Hindlimb muscle (tissue), 1 donor: ENCODE measurements at regions not wholly inside any gene's neighbourhood (a gene's known extent, or its start where the extent isn't known, plus 50 kb on each side); places are given as distances from the start of the nearest gene placed in this dataset.

Experiments used
- DNase-seq: peaks from one replicate; pipeline ENCODE4 v3.0.0-alpha.2; 2013

DNA sequence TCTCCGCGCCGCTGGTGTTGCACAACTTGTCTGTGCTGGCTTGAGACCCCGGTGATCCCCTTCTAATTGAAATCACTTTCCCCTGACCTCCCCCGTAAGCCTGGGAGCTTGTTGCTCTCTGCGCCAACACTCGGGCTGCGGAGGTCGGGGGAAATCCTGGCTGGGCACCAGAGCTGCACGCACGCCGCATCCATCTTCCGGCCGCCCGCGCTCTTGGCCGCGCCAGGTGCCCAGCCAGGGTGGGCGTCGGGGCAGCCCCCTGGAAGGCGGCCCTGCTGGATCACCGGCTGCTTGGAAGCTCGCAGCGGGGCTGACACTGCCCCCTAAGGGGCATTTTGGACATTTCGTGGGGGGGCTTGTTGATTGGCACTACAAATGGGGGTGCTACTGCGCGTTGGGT lies 280.3 kb upstream of the SKOR2 start:
- DNase-seq = no peak

DNA sequence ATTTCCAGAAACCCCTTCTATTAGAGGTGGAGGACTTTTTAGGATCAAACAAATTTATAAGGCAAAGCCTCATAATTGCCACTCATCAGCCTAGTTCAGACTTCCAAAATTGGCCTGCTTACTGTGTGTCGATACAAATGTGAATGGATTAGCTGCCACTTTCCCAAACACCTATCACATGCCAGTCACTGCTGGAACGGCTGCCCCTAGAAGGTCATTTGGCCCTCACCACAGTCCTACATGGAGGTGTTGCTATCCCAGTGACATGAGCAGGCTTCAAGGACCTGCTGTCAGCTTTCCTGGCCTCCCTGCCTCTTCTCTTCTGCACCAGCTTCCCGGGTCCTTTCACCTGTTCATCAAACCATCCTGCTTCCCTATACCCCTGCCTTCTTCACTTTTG lies 279.2 kb upstream of the SKOR2 start:
- no peak for DNase-seq

DNA sequence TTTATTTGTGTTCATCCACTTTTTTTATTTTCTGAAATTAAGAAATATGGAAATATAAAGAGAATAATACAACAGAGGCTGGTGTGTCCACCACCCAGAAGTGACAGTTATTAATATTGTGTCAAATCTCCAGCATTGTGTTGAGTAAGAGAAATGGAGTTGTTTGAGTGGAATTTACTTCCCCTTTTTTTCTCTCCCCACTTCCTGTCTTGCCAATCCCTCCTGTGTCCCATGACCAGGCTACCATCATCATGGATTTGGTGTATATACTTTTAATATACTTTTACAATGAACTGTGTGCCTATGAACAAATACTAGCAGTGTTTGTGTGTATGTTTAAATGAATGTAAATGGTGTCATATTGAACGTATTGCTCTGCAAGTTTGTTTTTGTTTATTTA lies 276.9 kb upstream of the SKOR2 start:
- DNase-seq = no peak

DNA sequence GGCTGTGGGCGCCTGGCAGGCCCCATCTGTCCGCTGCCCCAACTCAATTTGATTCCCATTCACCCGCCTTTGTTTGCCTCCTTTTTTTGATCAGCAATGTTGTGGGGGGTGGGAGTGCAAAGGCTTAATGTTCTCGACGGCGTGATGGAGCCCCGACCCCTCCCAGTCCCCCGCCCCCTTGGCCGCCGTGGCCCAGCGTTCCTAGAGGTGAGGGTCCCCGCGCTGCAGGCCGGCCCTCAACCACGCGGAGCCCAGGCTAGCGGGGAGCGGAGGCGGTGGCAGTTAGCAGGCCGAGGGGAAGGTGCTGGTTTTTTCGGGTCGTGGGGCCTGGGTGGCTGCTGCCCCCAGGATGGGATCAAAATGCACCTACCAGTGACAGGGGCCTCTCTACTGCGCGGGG lies 274.7 kb upstream of the SKOR2 start:
- DNase-seq = no peak

DNA sequence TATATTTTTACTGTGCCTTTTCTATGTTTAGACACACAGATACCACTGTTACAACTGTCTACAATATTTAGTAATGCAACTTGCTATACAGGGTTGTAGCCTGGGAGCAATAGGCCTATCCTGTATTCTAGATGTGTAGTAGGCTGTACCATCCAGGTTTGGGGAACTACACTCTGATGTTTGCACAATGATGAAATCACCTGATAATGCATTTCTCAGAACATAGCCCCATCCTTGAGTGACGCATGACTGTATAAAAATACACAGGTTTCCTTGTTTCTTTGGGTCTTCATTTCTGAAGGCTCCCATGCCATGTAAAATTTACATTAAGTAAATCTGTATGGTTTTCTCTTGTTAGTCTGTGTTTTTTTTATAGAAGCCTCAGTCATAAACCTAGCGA lies 270.9 kb upstream of the SKOR2 start:
- DNase-seq = no peak

DNA sequence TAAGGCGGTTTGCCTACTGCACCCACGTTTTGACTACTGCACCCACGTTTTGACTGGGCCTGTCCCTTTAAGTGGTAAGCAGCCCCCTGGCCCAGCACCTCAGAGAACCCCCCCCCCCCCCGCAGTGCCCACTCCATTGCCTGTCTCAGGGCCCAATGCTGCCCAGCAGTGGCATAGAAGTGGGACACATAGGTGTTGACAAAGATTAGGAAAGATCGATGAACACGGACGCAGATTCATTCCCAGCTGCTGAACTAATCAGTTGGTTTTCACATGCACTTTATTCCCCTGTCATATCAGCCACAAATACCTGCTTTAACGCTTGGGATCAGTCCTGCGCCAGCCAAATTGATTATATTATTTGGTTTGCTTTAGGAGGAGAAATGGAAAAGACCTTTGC lies 268.8 kb upstream of the SKOR2 start:
- no peak for DNase-seq

DNA sequence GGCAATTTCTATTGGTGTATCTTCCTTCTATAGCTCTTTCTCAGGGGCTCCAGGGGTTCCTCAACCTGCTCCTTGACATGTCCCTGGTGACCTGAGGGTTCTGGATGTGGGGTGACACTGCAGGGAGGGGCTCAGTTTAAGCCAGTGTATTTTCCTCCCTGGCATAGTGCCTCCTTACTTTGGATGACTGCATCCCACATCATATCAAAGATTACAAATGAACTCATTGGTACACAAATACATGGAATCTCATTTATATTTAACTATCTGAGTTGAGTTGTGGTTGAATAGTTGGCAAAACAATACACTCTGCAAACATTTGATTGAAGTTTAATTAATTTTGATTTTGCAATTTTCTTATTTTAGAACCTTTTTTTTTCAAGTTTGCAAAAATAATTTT lies 268.2 kb upstream of the SKOR2 start:
- DNase-seq = no peak

DNA sequence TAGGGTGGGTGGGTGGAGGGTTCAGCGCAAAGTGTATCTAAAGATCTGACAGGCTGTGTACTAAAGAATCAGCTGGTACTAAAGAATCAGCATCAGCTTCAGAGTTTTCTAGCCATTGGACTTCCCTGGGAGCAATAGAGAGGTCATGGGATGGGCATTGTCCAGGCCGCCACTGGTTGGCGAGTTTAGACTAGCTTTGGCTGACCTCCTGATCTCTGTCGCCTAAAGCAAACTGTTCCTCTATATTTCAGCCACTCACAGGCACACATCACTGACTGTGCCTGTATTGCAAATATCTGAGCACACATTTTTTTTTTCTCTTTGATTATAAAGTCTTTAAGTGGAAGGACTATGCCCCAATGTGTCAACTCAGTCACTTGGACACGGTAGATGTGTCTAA lies 267.8 kb upstream of the SKOR2 start:
- no peak for DNase-seq

DNA sequence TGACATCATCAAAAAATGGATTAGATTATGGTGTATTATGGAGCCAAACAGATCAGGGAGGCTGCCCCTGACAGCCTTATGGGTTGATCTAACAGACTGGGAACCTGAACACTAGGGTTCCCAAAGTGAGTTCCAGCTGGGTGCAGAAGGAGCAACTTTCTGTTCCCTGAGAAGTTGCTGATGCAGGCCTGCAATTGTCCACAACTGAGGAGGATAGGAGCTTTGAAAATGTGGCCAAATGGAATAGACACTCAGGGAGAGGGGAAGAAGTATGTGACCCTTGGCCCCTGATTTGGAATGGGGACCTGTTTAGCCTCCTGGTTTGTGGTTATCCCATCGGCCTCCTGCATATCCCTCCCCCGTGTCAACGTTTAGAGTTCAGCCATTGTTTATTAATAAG lies 262.2 kb upstream of the SKOR2 start:
- DNase-seq = no peak

DNA sequence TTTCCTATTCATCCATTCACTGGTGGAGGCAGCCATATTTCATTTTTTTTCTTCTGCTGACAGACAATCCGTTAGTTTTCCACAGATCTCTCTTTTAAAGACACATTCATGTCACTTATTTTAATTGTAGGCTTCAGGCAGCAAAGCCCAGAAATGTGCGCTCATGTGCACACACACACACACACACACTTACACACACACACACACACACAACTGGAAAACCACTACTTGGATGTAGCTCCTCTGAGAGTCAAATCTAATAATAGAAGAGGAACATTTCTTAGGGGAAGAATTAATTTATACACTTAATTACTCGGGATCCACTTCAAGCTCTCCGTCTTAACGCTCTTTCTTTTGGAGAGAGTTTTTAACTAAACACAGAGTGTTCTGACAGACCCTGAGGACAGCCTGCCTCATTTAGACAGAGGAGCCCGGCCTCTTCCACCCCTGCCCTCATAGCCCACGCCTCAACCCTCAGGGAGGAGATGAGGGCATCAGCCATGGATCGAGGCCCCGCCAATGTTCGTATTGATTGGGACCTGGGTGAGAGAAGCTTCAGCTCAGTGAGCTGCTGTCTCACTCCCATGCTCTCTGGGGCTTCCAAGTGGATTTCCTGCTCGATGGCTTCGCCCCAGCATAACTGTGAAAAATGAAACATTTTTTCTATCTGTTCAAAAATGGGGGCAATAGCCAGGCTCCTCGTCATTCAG lies 261.4 kb upstream of the SKOR2 start:
- DNase-seq = no peak

DNA sequence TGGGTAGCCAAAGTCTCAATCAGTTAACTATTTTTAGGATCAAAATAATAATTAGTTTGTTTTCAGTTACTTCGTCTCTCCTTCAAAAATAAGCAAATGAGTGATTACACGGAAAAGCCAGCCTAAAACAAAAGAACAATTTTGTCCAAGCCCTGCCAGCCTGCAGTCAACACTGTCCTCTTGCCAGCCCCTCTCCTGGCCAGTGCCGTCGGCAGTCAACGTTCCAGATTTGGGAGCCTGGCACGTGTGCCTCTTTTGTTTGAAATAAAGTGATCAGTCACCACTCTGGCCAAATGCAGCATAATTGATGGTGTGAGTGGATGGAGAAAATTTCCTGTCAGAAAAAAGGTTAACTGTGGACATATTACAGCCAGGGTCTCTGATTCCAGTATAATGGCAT lies 260.6 kb upstream of the SKOR2 start:
- no peak for DNase-seq

DNA sequence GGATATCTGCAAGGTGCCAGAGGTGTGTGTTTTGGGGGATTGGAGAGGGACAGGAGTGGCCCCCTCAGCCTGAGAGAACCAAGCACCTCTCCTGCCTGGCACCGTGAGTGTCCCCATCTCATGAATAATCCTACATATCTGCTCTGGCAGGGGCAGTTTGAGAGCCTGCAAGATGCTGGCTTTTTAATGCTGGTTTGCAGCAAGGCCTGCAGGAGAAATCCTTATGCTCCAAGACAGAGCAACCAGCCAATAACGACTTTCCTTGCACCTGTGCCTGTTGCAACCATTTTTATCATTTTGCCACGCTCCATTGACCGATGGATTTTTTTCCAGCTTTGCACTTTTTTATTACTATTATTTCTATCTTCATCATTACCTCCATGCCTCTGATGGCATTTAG lies 259.4 kb upstream of the SKOR2 start:
- no peak for DNase-seq

DNA sequence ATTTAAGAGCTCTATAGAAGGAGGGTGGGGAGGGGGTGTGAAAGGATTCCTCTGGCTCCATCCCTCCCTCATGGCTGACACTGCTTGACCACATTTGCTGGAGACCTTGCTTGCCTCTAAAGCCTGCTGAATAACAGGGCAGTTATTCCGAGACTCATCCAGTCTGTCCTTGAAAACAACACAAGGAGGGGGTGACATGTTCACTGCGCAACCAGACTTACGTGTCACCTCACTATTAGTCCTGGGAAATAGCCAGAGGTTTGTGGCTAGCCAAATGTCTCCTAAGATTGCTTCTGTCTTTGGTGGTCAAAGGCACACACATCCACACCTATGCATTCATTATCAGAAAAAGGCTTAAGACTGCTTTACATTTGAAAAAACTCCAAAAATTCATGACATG lies 256.2 kb upstream of the SKOR2 start:
- DNase-seq = no peak

DNA sequence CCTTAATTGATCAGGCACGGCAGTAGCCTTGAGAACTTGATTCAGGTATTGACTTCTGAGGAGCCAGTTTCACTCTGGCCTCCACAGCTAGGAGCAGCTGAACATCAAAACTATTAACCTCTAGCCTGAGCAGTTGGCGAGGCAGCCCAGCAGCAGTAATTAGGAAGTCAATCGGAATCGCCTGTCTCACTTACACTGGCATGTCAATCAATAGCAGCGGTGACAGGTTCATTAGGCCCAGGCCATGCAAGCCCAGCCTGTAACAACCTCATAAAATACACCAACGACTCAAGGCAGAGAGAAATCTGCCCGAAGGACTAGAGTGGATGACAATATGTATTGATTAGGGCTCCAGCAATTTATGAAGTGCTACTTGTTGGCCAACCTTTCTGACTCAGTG lies 255.4 kb upstream of the SKOR2 start:
- no peak for DNase-seq

DNA sequence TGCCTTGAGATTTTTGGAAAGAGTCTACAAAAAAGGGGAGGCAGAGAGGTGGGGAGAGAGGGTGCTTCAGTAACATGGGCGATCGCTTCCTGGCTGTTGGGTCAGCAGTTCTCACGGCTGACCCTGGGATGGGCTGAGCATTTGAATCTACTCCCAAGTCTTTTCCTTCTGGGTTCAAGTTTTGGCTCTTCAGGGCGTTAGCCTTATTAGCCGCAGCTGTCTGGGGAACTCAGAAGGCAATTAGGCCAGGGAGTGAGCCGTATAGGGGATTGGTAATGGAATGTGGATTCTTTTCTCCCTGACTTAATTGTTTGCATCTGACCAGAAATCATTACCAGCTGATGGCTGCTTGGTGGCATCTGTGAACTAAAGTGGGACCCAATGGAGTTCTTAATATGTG lies 250.5 kb upstream of the SKOR2 start:
- no peak for DNase-seq

DNA sequence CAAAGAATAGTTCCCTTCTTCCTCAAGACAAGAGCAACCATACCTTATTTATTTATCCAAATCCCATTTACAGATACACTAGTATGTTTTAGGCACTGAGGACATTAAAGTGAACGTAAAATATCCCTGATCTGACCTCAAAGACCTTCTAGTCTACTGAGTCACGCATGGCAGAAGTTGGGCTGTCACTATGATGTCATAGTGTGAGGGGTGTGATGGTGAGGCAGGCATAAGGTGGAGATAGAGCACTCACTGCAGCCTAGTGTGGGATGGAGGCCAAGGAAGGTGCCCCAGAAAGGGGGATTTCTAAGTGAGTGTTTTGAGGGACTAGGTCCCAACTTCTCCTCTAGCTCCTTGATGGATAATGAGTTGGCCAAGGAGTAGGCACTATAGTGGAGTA lies 249.5 kb upstream of the SKOR2 start:
- no peak for DNase-seq

DNA sequence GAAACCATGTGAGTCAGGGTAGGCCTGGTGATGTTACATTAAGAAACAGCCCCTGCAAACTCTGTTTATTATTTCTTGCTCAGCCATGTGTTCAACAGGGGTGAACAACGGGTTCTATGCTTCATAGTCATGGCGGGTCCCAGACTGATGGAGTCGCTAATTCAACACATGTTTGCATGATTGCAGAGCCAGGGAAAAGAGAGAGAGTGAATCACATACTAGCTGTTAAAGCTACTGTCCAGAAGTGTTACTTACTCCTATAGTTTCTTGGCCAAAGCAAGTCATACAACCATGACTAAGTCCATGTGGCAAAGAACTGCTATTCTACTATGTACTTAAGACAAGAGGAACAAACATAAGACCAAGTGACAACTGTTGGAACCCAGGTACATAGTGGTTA lies 241.2 kb upstream of the SKOR2 start:
- no peak for DNase-seq

DNA sequence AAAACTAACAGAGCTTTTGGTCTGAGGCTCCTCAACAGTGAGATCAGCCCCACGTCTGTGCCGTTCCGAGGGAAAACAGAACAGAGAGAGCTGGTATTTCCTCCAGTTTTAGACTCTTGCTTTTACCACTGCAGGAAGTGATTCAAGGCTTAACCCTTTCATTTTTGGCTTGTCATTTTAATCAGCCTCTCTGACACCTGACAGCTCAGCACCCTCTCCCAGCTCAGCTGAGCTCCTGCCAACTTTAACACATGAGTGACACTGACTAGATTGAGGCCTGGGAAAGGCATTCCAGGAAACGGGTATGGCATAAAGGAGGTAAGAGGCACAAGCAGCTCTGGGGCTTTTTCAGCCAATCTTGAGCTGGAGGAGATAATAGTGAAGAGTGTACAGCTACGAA lies 239.4 kb upstream of the SKOR2 start:
- DNase-seq = no peak

DNA sequence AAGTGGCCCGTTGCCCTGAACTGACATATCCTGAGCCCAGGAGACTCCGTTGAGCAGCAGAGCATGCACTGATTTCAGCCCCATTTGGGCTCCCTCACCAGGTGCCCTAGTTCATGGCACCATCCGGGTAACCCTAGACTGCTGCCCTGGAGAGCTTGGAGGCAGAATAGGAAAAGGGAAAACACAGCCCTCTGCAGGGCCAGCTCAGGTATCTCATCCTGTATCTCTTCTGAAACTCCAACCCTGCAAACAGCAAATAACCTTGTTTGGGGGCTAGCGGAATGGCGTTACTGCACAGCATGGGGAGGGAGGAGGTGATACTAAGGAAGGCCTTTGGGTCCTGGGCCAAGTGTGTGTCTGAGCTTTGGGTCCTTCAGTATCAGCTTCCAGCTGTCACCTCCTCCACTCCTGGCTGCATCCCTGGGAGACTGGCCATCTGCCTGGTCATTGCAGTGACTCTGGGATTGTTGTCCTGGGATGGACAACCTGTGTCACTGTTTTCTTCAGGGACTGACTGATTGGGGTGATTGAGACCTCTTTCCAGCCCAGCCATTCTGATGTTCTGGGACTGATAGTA lies 233.8 kb upstream of the SKOR2 start:
- DNase-seq = no peak

DNA sequence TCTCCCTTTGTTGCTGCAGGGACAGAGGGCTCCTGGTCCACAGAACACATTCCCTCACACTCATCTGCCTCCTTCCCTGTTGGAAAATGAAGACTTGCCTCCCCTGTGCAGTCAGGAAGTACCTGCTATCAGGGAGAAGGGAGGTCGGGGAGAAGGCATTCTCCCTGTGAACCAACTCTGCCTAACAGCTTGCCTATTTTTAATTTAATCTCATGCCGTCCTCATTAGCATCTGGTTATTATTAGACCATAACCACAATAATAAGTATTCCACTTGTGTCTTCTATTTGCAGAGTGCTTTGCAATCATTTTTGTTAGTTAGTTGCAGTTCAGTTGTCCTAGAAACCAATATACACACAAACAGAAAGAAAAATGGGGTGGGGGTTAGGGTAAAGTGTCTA lies 232.6 kb upstream of the SKOR2 start:
- no peak for DNase-seq

DNA sequence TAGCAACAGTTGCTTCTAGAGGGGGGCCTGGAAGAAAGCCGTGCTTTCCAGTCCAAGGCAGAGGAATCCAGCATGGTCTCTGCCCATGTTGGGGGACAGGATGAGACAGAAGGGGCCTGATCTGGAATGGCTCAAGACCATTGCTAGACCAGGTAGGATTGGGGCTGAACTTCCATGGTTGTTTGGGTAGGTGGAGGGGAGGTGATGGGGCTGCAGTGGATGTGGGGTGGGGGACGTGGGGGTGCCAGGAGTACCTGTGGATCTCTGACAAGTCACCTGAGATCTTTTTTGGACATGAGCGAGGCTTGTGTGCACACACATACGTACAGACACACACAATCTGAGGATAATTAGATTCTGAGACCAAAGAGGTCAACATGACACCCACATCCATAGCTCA lies 228.7 kb upstream of the SKOR2 start:
- no peak for DNase-seq

DNA sequence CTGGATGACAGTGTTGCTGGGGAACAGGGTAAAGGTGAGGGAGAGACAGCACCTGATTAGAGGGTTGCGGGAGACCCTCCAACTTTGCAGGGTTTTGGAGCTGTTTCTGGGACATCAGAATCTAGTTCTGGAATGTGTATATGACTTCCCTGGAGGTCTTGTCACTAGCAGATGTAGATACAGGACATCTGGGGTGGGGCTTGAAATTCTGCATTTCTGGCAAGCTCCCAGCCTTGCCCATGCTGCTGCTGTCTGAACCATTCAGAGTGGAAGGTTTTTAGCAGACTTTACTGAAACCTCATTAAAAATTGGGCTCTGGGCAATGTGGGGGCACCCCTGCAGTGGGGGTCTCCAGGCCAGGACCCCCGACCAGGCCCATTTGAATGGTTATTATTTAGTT lies 220.3 kb upstream of the SKOR2 start:
- no peak for DNase-seq

DNA sequence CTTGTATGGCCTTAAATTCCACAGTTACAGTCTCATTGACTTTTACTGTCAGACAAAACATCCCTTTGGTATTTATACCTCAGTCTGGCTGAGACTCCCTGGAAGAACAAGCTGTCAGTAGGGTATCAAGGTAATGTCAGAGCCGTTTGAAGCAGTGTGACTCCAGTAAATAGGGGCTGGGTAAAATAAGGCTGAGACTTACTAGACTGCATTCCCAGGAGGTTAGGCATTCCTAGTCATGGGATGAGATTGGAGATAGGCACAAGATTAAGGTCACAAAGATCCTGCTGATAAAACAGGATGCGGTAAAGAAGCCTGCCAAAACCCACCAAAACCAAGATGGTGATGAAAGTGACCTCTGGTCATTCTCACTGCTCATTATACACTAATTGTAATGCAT lies 219.5 kb upstream of the SKOR2 start:
- DNase-seq = no peak

DNA sequence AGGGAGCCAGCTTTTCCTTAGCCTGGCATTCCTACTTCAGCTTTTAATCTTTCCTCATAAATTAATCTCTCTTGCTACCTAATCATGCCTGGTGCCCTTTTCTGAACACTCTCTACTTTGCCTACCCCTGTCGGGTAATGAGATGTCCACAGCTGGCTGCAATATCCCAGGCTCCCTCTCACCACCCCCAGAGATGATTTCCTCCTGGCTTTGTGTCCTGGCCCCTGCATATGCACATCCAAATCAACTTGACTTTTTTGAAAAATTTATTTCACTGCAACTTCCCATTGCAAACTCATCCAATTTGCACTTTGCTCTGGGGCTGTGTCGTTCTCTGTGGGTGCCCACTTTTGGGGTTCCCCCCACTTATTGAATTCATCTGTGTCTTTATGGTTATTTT lies 218.1 kb upstream of the SKOR2 start:
- DNase-seq = no peak

DNA sequence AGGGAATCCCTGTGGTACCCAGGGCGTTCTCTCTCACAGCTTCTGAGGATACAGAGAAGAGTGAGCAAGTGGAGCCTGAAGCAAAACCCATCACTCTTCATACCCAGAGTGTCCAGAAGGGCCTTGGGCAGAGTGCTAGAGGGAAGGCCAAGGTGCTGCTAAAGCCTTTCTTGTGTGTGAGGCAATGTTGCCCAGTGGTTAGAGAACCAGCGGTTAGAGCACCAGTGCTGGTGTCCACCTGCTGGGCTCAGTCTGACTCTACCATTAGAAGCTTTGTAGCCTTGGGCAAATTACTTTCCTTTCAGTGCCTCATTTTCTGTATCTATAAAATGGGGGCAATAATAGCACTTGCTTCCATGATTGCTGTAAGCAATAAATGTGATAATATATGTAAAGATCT lies 210.5 kb upstream of the SKOR2 start:
- no peak for DNase-seq
